GM19438 (cell line): ENCODE measurements at regions not wholly inside any gene's neighbourhood (a gene's known extent, or its start where the extent isn't known, plus 50 kb on each side); places are given as distances from the start of the nearest gene placed in this dataset.
A peak's percentile ranks its signal among the peaks of the same experiment; 100 is the strongest.

ENCODE experiments used
- ATAC-seq: cut with Tn5 transposase; IDR thresholded peaks from one replicate; pipeline ENCODE4 v1.9.1; 2021; ENCODE audit warnings: low read depth; ENCODE audit not compliant: unreplicated experiment

GRCh38 chr11:128407962-128408361 is 179.4 kb downstream of the ETS1 start:
- ATAC-seq = no peak

GRCh38 chr11:128405714-128406662 is 181.4 kb downstream of the ETS1 start:
- no peak for ATAC-seq

- no peak for ATAC-seq
Observed at GRCh38 chr11:128405112-128405511, 182.2 kb downstream of the ETS1 start.

GRCh38 chr11:128404437-128404836 is 182.9 kb downstream of the ETS1 start:
- no peak for ATAC-seq

DNA sequence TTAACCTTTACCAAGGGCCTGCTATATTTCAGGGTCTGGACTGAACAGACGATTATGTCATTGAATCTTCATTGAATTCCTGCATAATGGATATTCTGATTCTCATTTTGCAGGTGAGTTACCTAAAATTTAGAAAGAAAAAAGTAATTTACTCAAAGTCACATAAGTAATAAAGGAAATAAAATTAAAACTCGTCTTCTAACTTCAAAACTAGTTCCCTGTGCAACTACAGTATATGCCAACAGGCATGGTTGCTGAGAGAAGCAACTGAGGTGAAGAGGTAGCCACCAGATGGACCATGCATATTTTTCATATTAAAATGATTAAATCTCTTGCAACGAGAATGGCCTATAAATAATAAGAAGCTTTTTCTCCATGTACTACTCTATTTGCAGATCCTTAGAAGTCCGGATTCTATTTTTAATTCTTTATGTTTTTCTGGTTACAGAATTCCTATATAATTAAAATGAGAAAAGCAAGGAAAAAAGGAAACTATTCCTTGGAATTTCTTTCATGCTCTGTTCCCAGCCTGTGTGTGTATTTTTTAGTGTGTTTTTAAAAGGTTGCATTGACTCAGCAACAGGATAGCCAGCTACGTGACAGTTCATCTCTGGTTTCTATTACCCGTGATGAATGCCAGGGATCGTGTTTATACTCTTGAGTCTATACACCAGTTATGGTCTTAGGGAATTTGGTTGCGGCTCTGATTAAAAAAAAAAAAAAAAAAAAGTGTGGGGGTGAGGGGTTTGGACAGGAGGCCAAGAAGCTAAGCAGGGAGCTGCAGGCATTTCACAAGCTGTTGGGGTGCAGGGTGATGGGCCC is 186.8 kb downstream of the ETS1 start:
- ATAC-seq = no peak

DNA sequence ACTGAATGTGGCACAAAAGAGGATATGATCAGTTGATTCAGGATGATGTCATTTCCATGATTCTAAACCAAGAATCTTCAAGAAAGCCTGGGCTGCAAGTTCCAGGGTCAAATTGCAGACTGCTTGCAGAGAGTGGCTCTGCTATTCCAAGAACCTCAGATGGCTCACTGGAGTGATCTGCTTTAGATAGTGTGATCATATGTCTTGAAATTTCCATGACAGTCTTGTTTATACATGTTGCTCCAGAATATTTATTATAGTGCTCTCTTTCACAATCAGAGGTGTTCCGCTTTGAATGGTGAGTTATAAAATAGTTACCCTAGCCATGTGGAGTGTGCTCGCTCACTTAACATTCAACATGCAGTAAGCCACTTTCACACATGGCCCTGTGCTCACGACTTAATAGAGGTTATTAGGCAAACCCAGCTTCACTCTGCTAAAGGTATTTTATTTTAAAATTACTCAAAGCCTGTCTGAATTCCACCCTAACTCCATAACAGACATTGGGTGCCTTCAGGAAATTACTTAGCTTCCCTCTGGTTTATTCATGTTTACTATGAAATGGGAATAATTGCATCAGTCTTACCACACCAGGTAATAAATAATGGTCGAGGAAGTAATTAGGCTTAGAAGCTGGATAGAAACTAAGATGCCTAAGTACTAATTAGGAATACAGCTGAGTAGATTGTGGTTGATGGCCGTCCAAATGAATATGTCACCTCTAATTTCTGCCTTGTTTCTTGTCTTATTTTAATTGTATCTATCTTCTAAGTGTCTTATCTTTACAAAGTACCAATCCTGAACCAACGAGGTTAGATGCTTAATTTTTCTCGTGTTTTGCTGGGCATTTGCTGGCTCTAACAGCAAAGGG is 187.9 kb downstream of the ETS1 start:
- ATAC-seq = peak; percentile 55

- ATAC-seq = peak; percentile 15
Observed at GRCh38 chr11:128398517-128399250, 188.7 kb downstream of the ETS1 start.

- ATAC-seq = no peak
Observed at GRCh38 chr11:128397362-128397761, 190.0 kb downstream of the ETS1 start.

DNA sequence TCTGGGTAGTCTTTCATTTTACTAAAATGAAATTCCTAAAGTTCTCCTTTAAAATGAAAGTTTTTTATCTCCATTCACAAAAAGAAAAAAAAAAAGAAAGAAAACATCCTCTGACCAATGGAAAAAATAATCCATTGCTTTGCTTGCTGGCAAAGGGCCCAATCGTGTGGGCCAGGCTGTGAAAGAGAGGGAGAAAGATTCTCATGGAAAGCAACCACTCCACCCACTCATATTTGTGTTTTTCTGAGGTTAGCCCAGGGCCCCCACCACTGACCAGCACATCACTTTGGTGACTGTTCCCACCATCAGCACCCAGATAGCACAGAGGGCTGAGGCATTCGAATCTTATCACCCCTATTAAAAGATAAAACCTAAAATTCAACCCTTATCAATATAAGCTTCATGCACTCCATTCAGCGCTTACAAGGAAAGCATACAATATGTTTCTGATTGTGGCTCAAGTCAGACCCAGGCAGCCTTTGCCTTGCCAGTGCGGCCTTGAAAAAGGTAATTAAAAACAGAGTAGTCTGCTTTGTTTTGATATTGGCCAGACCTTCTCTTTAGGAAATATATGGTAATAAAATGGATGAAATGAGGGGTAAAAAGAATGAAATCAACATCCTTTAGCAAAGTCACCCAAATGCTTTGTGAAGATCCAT is 192.8 kb downstream of the ETS1 start:
- no peak for ATAC-seq

DNA sequence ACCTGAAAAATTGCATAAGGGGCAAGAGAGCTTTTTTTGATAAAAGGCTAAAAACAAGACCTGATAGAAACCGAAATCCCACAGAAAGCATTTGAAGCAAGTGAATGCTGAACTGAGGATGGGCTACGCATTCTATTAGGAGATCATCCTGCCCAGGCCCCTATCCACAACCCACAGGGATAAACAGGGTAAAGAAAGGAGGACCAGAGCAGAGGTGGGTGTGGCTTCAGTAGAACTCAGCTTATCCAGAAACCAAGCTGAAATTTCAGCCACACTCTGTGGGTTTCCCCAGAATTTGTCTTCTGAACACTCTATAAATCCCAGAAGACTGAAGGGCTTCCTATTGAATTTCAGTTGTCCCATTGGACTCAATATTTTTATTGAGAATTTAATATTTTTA is 195.1 kb downstream of the ETS1 start:
- no peak for ATAC-seq

DNA sequence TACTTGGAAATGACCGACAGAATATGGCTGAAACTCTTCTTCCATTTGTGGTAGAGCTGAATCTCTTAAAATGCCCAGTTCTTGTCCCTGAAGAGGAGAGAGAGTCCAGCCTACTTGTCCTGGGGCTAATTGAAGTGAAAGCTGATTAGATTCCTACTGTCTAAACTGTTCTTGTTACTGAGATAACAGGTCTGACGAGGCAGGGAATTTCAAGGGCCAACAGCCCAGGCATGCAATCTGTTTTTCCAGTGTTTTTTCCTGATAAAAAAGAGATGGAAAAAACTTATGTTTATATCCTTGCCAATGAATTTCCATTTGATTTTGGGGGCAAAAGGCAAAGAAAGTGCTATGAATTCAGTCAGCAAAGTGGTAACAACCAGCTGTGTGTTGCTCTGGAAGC is 195.5 kb downstream of the ETS1 start:
- ATAC-seq = no peak

DNA sequence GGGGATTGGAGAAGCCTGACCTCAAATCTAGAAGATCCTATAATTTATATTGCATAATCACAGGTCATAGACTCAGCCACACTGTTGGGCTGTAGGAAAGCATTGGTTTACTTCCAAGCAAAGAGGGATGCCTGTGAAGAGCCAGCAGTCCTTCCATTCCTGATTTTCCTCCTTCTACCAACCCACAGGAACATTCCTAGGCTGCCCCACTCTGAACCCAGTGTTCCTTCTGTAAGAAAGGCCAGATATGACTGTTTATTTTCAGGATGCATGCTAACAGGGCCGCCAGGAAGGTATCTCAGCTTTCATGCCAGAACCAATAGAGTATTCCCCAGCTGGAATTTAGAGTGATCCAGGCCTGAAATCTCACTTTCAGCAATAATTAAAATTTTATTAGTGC is 197.1 kb downstream of the ETS1 start:
- no peak for ATAC-seq

DNA sequence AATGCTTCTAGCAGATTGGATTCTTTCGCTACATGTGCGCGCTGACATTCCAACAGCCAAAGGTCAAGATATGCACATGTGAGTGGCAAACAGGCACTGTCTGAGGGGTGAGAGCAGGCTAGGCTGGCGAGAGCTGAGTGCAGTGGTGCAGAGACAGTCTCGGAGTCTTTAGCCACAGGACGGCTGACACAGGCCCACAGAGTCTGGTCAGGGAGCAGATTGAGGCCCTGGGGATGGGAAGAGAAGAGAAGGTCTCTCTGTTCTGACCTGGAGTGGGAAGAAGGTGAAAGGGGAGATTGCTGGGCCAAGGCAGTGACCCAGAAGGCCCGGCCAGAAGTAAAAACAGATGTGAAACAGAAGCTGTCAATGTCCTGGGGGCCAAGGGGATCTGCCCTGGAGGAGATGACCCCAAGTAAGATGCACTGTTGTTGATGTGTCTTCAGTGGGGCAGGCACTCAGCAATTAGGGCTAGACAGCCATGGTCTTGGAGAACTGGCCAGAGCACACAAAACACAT is 197.8 kb downstream of the ETS1 start:
- ATAC-seq = no peak

DNA sequence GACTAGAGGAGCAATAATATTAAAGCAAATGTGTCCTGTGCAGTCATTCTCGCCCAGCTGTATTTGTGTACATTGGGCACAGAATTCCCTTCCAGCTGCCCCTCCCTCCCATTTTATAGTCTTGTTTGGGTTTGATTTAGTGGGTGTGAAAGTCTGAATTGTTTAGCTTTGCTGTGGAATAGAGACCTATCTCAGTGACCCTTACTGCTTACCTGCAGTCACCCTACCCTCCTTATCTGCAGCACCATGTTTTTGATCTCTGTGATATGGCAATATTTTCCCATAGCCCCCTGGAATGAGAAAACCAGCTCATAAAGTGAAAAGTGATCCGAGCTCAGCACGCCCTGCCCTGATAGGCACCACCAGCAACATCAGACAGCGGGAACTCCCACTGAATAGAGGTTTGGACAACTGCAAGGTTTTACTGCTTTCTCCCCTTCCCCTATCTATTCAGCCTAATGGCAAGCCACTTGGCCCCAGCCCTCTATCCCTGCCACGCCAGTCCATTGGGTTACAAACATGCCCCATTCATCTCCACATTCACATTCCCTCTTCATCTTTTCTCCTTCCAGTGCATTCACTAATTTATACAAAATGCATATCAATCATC is 199.0 kb downstream of the ETS1 start:
- ATAC-seq = no peak

- ATAC-seq = no peak
Observed at GRCh38 chr11:128379587-128380580, 207.5 kb downstream of the ETS1 start.

DNA sequence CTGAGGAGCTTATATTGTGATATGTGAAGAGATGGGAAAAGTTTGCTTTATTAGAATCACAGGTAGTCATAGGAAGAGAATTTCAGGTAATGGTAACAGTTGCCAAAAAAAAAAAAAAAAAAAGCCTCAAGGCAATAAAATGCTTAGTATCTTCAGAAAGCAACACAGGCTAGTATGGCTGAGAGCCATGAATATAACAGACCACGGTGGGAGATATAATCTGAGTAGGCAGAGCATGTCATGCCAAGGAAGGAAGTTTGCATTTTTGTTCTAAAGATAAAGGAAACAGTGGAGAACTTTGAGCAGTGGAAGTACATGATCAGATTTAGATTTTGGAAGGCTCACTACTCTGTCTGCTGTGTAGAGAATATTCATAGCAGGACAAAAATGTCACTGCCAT is 211.4 kb downstream of the ETS1 start:
- ATAC-seq = no peak

GRCh38 chr11:128374026-128374425 is 213.3 kb downstream of the ETS1 start:
- no peak for ATAC-seq

- no peak for ATAC-seq
Observed at GRCh38 chr11:128372977-128373376, 214.4 kb downstream of the ETS1 start.
